Mesodermal cell (in vitro differentiated cells): ENCODE measurements at regions not wholly inside any gene's neighbourhood (a gene's known extent, or its start where the extent isn't known, plus 50 kb on each side); places are given as distances from the start of the nearest gene placed in this dataset.

Experiments
- H3K27ac ChIP-seq: 2 replicates; pipeline ENCODE4 v1.7.0; 2013; ENCODE audit warnings: mild to moderate bottlenecking, low read depth, low read length, moderate library complexity; ENCODE audit not compliant: severe bottlenecking
- H3K36me3 ChIP-seq: 2 replicates; pipeline ENCODE4 v1.7.1; 2013; ENCODE audit warnings: mild to moderate bottlenecking, low read length, moderate library complexity; ENCODE audit not compliant: control insufficient read depth, insufficient read depth
- H3K4me1 ChIP-seq: one replicate; pipeline ENCODE4 v1.7.1; 2013; ENCODE audit warnings: mild to moderate bottlenecking, low read length; ENCODE audit not compliant: insufficient read depth, control insufficient read depth, poor library complexity, severe bottlenecking
- H3K4me3 ChIP-seq: 2 replicates; pipeline ENCODE4 v1.7.0; 2013; ENCODE audit warnings: low read length, control low read depth, mild to moderate bottlenecking; ENCODE audit not compliant: insufficient read depth, poor library complexity, severe bottlenecking; ENCODE audit errors: extremely low read depth
- H3K9me3 ChIP-seq: 2 replicates; pipeline ENCODE4 v1.7.1; 2013; ENCODE audit warnings: mild to moderate bottlenecking, low read length, moderate library complexity; ENCODE audit not compliant: control insufficient read depth
- WGBS, 2 experiments: methylation state at CpG; one replicate each; pipeline ENCODE4 v1.1.5; 2013; ENCODE audit warnings: missing lambda C conversion rate in 2 of 2; ENCODE audit not compliant: insufficient coverage in 2 of 2; 5-methylcytosine and 5-hydroxymethylcytosine counted together

GRCh38 chrX:17932781-17933180, 71.7 kb upstream of the RAI2 start:
- Histone ChIP-seq H3K27ac (no peak overlapping the region), H3K4me1 (no peaks in the 10 kb centered on the region), H3K36me3 (no peaks in the 10 kb centered on the region), H3K4me3 (no peak overlapping the region), H3K9me3 (no peaks in the 10 kb centered on the region)
- WGBS, 2 experiments: 83 to 86% methylated on average over 1 of the region's 4 CpGs

GRCh38 chrX:17931855-17932254, 70.8 kb upstream of the RAI2 start:
- H3K4me3 ChIP-seq: no peak overlapping the region
- H3K9me3 ChIP-seq: no peaks in the 10 kb centered on the region
- 80 to 87% methylated on average over 1 to 4 of the region's 7 CpGs for WGBS, 2 experiments
- no peaks in the 10 kb centered on the region for H3K4me1 ChIP-seq
- H3K36me3 ChIP-seq: no peaks in the 10 kb centered on the region
- no peak overlapping the region for H3K27ac ChIP-seq

GRCh38 chrX:17930850-17931249, 69.8 kb upstream of the RAI2 start:
- H3K27ac ChIP-seq: no peak overlapping the region
- no peaks in the 10 kb centered on the region for H3K9me3 ChIP-seq
- H3K4me1 ChIP-seq: no peaks in the 10 kb centered on the region
- H3K36me3 ChIP-seq: no peaks in the 10 kb centered on the region
- H3K4me3 ChIP-seq: no peak overlapping the region
- whole genome bisulfite sequencing, 2 experiments: no CpG with 5 or more reads among the region's 4 CpGs

GRCh38 chrX:17923546-17923945, 62.4 kb upstream of the RAI2 start:
- H3K27ac ChIP-seq: no peak overlapping the region
- no peaks in the 10 kb centered on the region for H3K36me3 ChIP-seq
- no peak overlapping the region for H3K4me3 ChIP-seq
- H3K9me3 ChIP-seq: no peaks in the 10 kb centered on the region
- H3K4me1 ChIP-seq: peaks cover 12% of the 10 kb centered on the region

GRCh38 chrX:17922303-17922702, 61.2 kb upstream of the RAI2 start:
- H3K4me3 ChIP-seq: no peak overlapping the region
- H3K27ac ChIP-seq: peak overlapping the region; percentile 45
- H3K36me3 ChIP-seq: no peaks in the 10 kb centered on the region
- no peaks in the 10 kb centered on the region for H3K9me3 ChIP-seq
- H3K4me1 ChIP-seq: peaks cover 12% of the 10 kb centered on the region
- no CpG with 5 or more reads among the region's 5 CpGs for WGBS, 2 experiments

GRCh38 chrX:17919896-17920446, 58.9 kb upstream of the RAI2 start:
- Histone ChIP-seq H3K4me1 (peaks cover 12% of the 10 kb centered on the region), H3K36me3 (no peaks in the 10 kb centered on the region), H3K9me3 (no peaks in the 10 kb centered on the region), H3K4me3 (no peak overlapping the region), H3K27ac (no peak overlapping the region)
- 68 to 100% methylated on average over 1 to 4 of the region's 6 CpGs for WGBS, 2 experiments

GRCh38 chrX:17917945-17918577, 57.0 kb upstream of the RAI2 start:
- no peaks in the 10 kb centered on the region for H3K36me3 ChIP-seq
- H3K4me3 ChIP-seq: no peak overlapping the region
- no peak overlapping the region for H3K27ac ChIP-seq
- peaks cover 12% of the 10 kb centered on the region for H3K4me1 ChIP-seq
- no CpG with 5 or more reads among the region's 4 CpGs for WGBS, 2 experiments
- no peaks in the 10 kb centered on the region for H3K9me3 ChIP-seq

- 93% methylated on average over 5 of the region's 6 CpGs; no CpG with 5 or more reads in 1 of the 2 experiments for WGBS, 2 experiments
- H3K4me1 ChIP-seq: no peaks in the 10 kb centered on the region
- no peak overlapping the region for H3K27ac ChIP-seq
- H3K4me3 ChIP-seq: no peak overlapping the region
- H3K36me3 ChIP-seq: no peaks in the 10 kb centered on the region
- no peaks in the 10 kb centered on the region for H3K9me3 ChIP-seq
Measured at GRCh38 chrX:17913801-17914200, 52.7 kb upstream of the RAI2 start.
